PC-9 (cell line): ENCODE measurements at regions not wholly inside any gene's neighbourhood (a gene's known extent, or its start where the extent isn't known, plus 50 kb on each side); places are given as distances from the start of the nearest gene placed in this dataset.

Experiments used
- EZH2 ChIP-seq: fragments of 200-600 bp; sonication (generic); IDR thresholded peaks from 2 replicates; pipeline ENCODE4 v1.8.0; 2017; ENCODE audit warnings: antibody characterized with exemption, low read depth
- TF ChIP-seq, protein P1 (sequence below): fragments of 200-600 bp; sonication (generic); conservative IDR thresholded peaks from 2 replicates; pipeline ENCODE4 v1.6.1; 2017; ENCODE audit warnings: mixed run types, antibody characterized with exemption, mild to moderate bottlenecking, moderate library complexity

DNA sequence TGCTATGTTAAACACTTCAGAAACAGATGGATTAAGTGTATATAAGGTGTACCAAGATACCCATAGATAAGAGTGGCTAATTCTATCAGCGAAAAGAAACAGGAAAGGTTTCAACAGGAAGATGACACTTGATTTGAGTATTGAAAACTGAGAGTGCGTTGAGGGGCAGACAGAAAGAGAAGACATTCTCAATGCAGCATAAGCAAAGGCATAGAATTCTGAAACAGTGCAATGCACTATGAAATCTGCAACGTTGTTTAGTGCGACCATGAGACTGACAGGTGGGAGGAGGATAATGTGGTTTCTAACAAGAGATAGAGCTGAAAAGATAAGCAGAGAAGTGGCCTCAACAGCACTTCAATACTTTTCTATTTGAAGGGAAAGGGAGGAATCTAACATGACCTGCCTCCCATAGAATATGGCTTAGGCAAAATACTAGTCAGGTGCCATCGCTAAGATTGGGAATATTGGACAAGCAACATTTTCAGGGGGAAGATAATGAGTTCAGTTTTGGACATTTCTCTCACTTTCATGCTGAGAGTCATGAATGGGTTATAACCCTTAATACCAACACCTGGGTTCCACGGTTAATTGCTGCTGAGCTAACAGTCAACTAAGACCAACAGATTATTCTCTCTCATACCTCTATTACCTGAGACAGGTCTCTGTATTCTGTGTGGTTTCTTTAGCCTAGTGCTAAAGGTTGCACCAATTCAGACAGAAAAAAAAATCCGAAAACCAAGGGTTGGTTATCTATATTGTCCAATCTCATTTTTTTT, 312.9 kb upstream of the ARID1B start:
- TF ChIP-seq, protein P1, sequence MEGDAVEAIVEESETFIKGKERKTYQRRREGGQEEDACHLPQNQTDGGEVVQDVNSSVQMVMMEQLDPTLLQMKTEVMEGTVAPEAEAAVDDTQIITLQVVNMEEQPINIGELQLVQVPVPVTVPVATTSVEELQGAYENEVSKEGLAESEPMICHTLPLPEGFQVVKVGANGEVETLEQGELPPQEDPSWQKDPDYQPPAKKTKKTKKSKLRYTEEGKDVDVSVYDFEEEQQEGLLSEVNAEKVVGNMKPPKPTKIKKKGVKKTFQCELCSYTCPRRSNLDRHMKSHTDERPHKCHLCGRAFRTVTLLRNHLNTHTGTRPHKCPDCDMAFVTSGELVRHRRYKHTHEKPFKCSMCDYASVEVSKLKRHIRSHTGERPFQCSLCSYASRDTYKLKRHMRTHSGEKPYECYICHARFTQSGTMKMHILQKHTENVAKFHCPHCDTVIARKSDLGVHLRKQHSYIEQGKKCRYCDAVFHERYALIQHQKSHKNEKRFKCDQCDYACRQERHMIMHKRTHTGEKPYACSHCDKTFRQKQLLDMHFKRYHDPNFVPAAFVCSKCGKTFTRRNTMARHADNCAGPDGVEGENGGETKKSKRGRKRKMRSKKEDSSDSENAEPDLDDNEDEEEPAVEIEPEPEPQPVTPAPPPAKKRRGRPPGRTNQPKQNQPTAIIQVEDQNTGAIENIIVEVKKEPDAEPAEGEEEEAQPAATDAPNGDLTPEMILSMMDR: no peak
- no peak for TF ChIP-seq EZH2
